ENCODE measurements at regions not wholly inside any gene's neighbourhood (a gene's known extent, or its start where the extent isn't known, plus 50 kb on each side); places are given as distances from the start of the nearest gene placed in this dataset.

DNA sequence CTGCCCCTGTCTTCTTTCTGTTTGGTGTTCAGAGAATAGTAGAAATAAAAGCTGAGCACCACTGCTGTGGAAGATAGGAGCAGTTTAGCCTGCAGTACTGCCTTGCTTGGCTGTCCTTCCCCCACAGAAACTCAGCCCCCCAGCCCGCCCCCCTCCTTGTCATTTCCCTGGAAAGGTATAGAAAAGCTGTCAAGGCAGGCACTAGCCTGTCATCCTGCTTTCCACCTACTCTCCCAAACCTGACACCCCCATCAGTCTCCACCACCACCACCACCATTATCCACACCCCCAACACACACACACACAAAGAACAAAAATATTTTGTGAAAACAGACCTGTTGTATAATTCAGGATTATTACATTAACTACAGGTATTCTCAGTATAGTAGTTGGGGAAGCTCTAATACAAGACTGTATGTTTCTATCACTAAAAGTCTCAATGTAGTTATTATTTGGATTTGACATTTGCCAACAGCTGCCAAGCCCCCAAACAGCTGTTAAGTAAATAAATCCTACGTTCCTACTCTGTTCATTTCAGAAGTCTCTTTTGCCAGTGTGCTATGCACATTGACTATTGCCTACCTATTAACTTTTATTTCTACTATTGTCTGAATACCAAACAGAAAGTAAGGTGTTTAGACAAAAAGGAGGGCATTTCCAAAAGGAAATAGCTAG is 128.8 kb downstream of the CYB561 start:
- no peak for TF ChIP-seq YY1 (IDR thresholded peaks at IDR 0.05; ENCODE audit: insufficient read depth, insufficient read length)
- no peak for TF ChIP-seq ZNF274 (IDR thresholded peaks at IDR 0.05; ENCODE audit: low read depth, low read length)

All from NT2/D1 (cell line).